Psoas muscle (tissue), 7 donors: ENCODE measurements at regions not wholly inside any gene's neighbourhood (a gene's known extent, or its start where the extent isn't known, plus 50 kb on each side); places are given as distances from the start of the nearest gene placed in this dataset.

Source experiments
- ATAC-seq, 4 donors: fragments of 200-7000 bp; cut with Tn5 transposase; one replicate each; pipeline ENCODE4 v1.9.1; 2020; ENCODE audit warnings: moderate library complexity in 3 of 4, mild to moderate bottlenecking in 2 of 4
- DNase-seq, 2 donors: peaks; one replicate each; pipeline ENCODE4 v3.0.0-alpha.2; 2020
- H3K27ac ChIP-seq: fragments of 200-600 bp; one replicate; pipeline ENCODE4 v1.8.0; 2022
- H3K27me3 ChIP-seq, 3 donors: fragments of 200-600 bp in 1 of 3; one replicate each; pipeline versions ENCODE4 v1.6.1 to v1.8.0; 2013 to 2022; ENCODE audit warnings: low read length in 2 of 3, mild to moderate bottlenecking in 2 of 3, moderate library complexity in 1 of 3; ENCODE audit not compliant: insufficient read depth in 3 of 3
- H3K36me3 ChIP-seq, 2 donors: fragments of 200-600 bp in 1 of 2; one replicate each; pipeline versions ENCODE4 v1.6.1 to v1.8.0; 2013 to 2022; ENCODE audit warnings: low read depth in 1 of 2, mild to moderate bottlenecking in 1 of 2, moderate library complexity in 1 of 2; ENCODE audit not compliant: insufficient read depth in 1 of 2
- H3K4me1 ChIP-seq: fragments of 200-600 bp; one replicate; pipeline ENCODE4 v1.8.0; 2022
- H3K4me3 ChIP-seq: fragments of 200-600 bp; one replicate; pipeline ENCODE4 v1.8.0; 2022; ENCODE audit warnings: mild to moderate bottlenecking
- H3K9me3 ChIP-seq: fragments of 200-600 bp; one replicate; pipeline ENCODE4 v1.8.0; 2022
- CTCF ChIP-seq: fragments of 200-600 bp; IDR thresholded peaks from one replicate; pipeline ENCODE4 v1.8.0; 2022; ENCODE audit warnings: antibody characterized with exemption
- WGBS, 3 donors: extraction: QIAGEN DNeasy Blood & Tissue Kit; methylation state at CpG; one replicate each; pipeline versions ENCODE4 v1.1.6 to v1.1.7; 2013; 5-methylcytosine and 5-hydroxymethylcytosine counted together
- intact Hi-C, 2 donors: fragments of 100-400 bp; cut with DNase I; formaldehyde crosslinking; loops; one replicate each; pipeline versions ENCODE4 v1.11.0 to v1.14.2; 2022
- donor health status: healthy with polysubstance abuse.
- donor health status: DM: no; HTN: no; CAD: no; lungs with moderate emphysema.
- donor health status: Bipolar disorder and iron deficiency.
- donor health status: healthy.
- donor health status: DM: yes; HTN: yes; CAD: no.
- donor health status: DM: no; HTN: no; CAD: no.
- donor health status: DM: yes; HTN: yes; CAD: no.

GRCh38 chrX:125894947-125895346 is 271.1 kb downstream of the DCAF12L2 start:
- Histone ChIP-seq H3K36me3 (no peaks in the 10 kb centered on the region), H3K27me3 (no peaks in the 10 kb centered on the region), H3K27ac (no peak overlapping the region), H3K4me3 (no peak overlapping the region), H3K9me3 (no peaks in the 10 kb centered on the region), H3K4me1 (no peaks in the 10 kb centered on the region)
- intact Hi-C loops: no loop called here
- WGBS, 3 donors: 54 to 60% (median 56%) methylated on average over 4 of the region's 4 CpGs
- no peak for DNase-seq
- TF ChIP-seq CTCF: no peak
- no peak for ATAC-seq

- Histone ChIP-seq H3K27ac (no peak overlapping the region), H3K4me3 (no peak overlapping the region), H3K36me3 (no peaks in the 10 kb centered on the region), H3K27me3 (no peaks in the 10 kb centered on the region), H3K4me1 (no peaks in the 10 kb centered on the region), H3K9me3 (no peaks in the 10 kb centered on the region)
- ATAC-seq (no peak), DNase-seq (no peak)
- intact Hi-C loops: no loop called here
- TF ChIP-seq CTCF: no peak
- 59 to 81% (median 67%) methylated on average over 3 of the region's 3 CpGs for WGBS, 3 donors
Measured at GRCh38 chrX:125895518-125895917, 270.6 kb downstream of the DCAF12L2 start.

GRCh38 chrX:125926295-125926694 is 239.8 kb downstream of the DCAF12L2 start:
- no peaks in the 10 kb centered on the region for H3K36me3 ChIP-seq

GRCh38 chrX:125940985-125941384 is 225.1 kb downstream of the DCAF12L2 start:
- WGBS, 3 donors: 59 to 94% (median 85%) methylated on average over 1 of the region's 1 CpG
- Histone ChIP-seq H3K27ac (no peak overlapping the region), H3K36me3 (no peaks in the 10 kb centered on the region), H3K9me3 (no peaks in the 10 kb centered on the region), H3K4me3 (no peak overlapping the region), H3K27me3 (no peaks in the 10 kb centered on the region), H3K4me1 (no peaks in the 10 kb centered on the region)
- ATAC-seq (no peak), DNase-seq (no peak)
- TF ChIP-seq CTCF: no peak
- intact Hi-C loops: loop anchor here in 1 of 2 donors (10.0 kb wide), 1 partner anchor 64 kb away; no protein-coding TSS in a partner anchor

More at GRCh38 chrX:125926295-125926694, 239.8 kb downstream of the DCAF12L2 start:
- H3K27ac ChIP-seq: no peak overlapping the region
- no peak for DNase-seq
- no peak overlapping the region for H3K4me3 ChIP-seq
- no peaks in the 10 kb centered on the region for H3K27me3 ChIP-seq
- intact Hi-C loops: no loop called here
- ATAC-seq: no peak
- WGBS, 3 donors: 83 to 93% (median 92%) methylated on average over 4 of the region's 4 CpGs
- H3K4me1 ChIP-seq: no peaks in the 10 kb centered on the region
- TF ChIP-seq CTCF: no peak
- no peaks in the 10 kb centered on the region for H3K9me3 ChIP-seq

GRCh38 chrX:125947501-125947900 is 218.6 kb downstream of the DCAF12L2 start:
- Histone ChIP-seq H3K4me3 (no peak overlapping the region), H3K27ac (no peak overlapping the region), H3K27me3 (no peaks in the 10 kb centered on the region), H3K4me1 (no peaks in the 10 kb centered on the region), H3K36me3 (no peaks in the 10 kb centered on the region), H3K9me3 (no peaks in the 10 kb centered on the region)
- no peak for ATAC-seq
- intact Hi-C loops: loop anchor here in 1 of 2 donors (10.0 kb wide), 1 partner anchor 57 kb away; no protein-coding TSS in a partner anchor
- TF ChIP-seq CTCF: no peak
- 44 to 50% (median 45%) methylated on average over 1 of the region's 1 CpG for WGBS, 3 donors
- DNase-seq: no peak
